ENCODE measurements at regions not wholly inside any gene's neighbourhood (a gene's known extent, or its start where the extent isn't known, plus 50 kb on each side); places are given as distances from the start of the nearest gene placed in this dataset.

GRCh38 chr6:40733290-40733689, 146.1 kb upstream of the LRFN2 start (continued):
- TF ChIP-seq CTCFL (IDR thresholded peaks at IDR 0.05; ENCODE audit: borderline replicate concordance, insufficient read depth, low read depth, low read length, poor library complexity, severe bottlenecking) (no peak), ATF3 (IDR thresholded peaks at IDR 0.05) (no peak), ATF3 (CRISPR knock-in tag; conservative IDR thresholded peaks at IDR 0.05) (no peak), ZNF316 (IDR thresholded peaks at IDR 0.05) (no peak)

GRCh38 chr6:40732878-40733277, 145.7 kb upstream of the LRFN2 start:
- Histone ChIP-seq H3K4me1 (replicated peaks in 1 of 2; ENCODE audit: control insufficient read depth in 2 of 2, insufficient read depth in 2 of 2, low read length in 2 of 2) (no peaks in the 10 kb centered on the region), H3K9ac (ENCODE audit: insufficient read depth in 1 of 2, low read depth in 2 of 2, low read length in 2 of 2) (no peak overlapping the region), H2AFZ (ENCODE audit: low read depth, low read length) (no peak overlapping the region), H3K9me1 (ENCODE audit: control insufficient read depth, insufficient read depth, low read length) (no peaks in the 10 kb centered on the region), H3K36me3 (ENCODE audit: control insufficient read depth, insufficient read depth, low read length) (no peaks in the 10 kb centered on the region), H4K20me1 (replicated peaks; ENCODE audit: control insufficient read depth, insufficient read depth, low read length) (no peaks in the 10 kb centered on the region), H3K27ac (ENCODE audit: extremely low read depth, low read depth, low read length) (no peak overlapping the region), H3K4me2 (ENCODE audit: insufficient read depth, low read length) (no peak overlapping the region), H3K4me3 (no peak overlapping the region), H3K9me3 (replicated peaks; ENCODE audit: control insufficient read depth, insufficient read depth, low read depth, low read length) (no peaks in the 10 kb centered on the region), H3K79me2 (ENCODE audit: control insufficient read depth, insufficient read depth, low read length) (no peaks in the 10 kb centered on the region), H3K27me3 (ENCODE audit: control insufficient read depth in 2 of 2, insufficient read depth in 2 of 2, low read length in 2 of 2) (peaks cover 25 to 38% of the 10 kb centered on the region in 2 experiments; a peak in 4 of 5 replicates)
- DNase-seq (ENCODE audit: extremely low read depth in 1 of 4, low spot score in 3 of 4) (no peak), ATAC-seq (no peak), FAIRE-seq (no peak)
- in situ Hi-C loops (cut with MboI) (no loop called here), intact Hi-C loops (cut with micrococcal nuclease) (no loop called here)
- POLR2A ChIA-PET = no interaction called here
- CTCF ChIA-PET (ENCODE audit: low intra/inter-chr PET ratio) = no interaction called here
- no TSS peak for BruUV-seq (replicated peaks)
- WGBS (ENCODE audit: insufficient coverage, low coverage, missing lambda C conversion rate) = 0% methylated on average over 3 of the region's 3 CpGs
- TF ChIP-seq IFI16 (CRISPR knock-in tag; IDR thresholded peaks at IDR 0.05) (no peak), CCAR2 (IDR thresholded peaks at IDR 0.05; ENCODE audit: low read depth, low read length) (no peak), IRF2 (CRISPR knock-in tag; IDR thresholded peaks at IDR 0.05) (no peak), ZNF398 (CRISPR knock-in tag; IDR thresholded peaks at IDR 0.05) (no peak), ATF3 (IDR thresholded peaks at IDR 0.05) (no peak), ATF3 (CRISPR knock-in tag; conservative IDR thresholded peaks at IDR 0.05) (no peak), XRCC3 (IDR thresholded peaks at IDR 0.05) (no peak), KLF16 (IDR thresholded peaks at IDR 0.05) (no peak), SPI1 (IDR thresholded peaks at IDR 0.05; ENCODE audit: borderline replicate concordance, low read depth, low read length) (no peak), MTF1 (CRISPR knock-in tag; IDR thresholded peaks at IDR 0.05; ENCODE audit: borderline replicate concordance) (no peak), MAX (CRISPR knock-in tag; IDR thresholded peaks at IDR 0.05) (no peak), ZNF277 (CRISPR knock-in tag; IDR thresholded peaks at IDR 0.05; ENCODE audit: borderline replicate concordance) (no peak), STAT5B (CRISPR knock-in tag; IDR thresholded peaks at IDR 0.05) (no peak)
